Stimulated activated CD8-positive, alpha-beta memory T cell treated with anti-CD3 and anti-CD28 coated beads, Interleukin-4, amount 100 ng/mL, for 48 hours (primary cell): ENCODE measurements at regions not wholly inside any gene's neighbourhood (a gene's known extent, or its start where the extent isn't known, plus 50 kb on each side); places are given as distances from the start of the nearest gene placed in this dataset.
"Not testable (repeated sequence)": the region's sequence is repeated elsewhere in the genome, so short reads cannot be mapped to it uniquely, and the experiment has no call there.

ENCODE experiments used
- DNase-seq: peaks from one replicate; pipeline ENCODE4 v3.0.0-alpha.2; 2020

- DNase-seq = no peak
These were observed 111.6 kb upstream of the ESRRB start for GRCh38 chr14:76264384-76264783.

- DNase-seq = peak; percentile 34
These were observed 108.5 kb upstream of the ESRRB start for GRCh38 chr14:76267322-76268046.

GRCh38 chr14:76268047-76268431, 107.9 kb upstream of the ESRRB start:
- no peak for DNase-seq

- no peak for DNase-seq
These were observed 107.2 kb upstream of the ESRRB start for GRCh38 chr14:76268700-76269099.

- no peak for DNase-seq
These were observed 104.7 kb upstream of the ESRRB start for GRCh38 chr14:76271041-76271755.

- DNase-seq = no peak
These were observed 103.6 kb upstream of the ESRRB start for GRCh38 chr14:76272349-76272748.

- DNase-seq = no peak
These were observed 103.2 kb upstream of the ESRRB start for GRCh38 chr14:76272774-76273173.

GRCh38 chr14:76273346-76273745, 102.6 kb upstream of the ESRRB start:
- no peak for DNase-seq

GRCh38 chr14:76274324-76274723, 101.6 kb upstream of the ESRRB start:
- no peak for DNase-seq

- no peak for DNase-seq
These were observed 98.3 kb upstream of the ESRRB start for GRCh38 chr14:76277586-76278130.

- no peak for DNase-seq
These were observed 95.7 kb upstream of the ESRRB start for GRCh38 chr14:76280221-76280620.

- DNase-seq = no peak
These were observed 93.4 kb upstream of the ESRRB start for GRCh38 chr14:76282581-76282980.

GRCh38 chr14:76287063-76287462, 88.9 kb upstream of the ESRRB start:
- DNase-seq = no peak

GRCh38 chr14:76289276-76289675, 86.7 kb upstream of the ESRRB start:
- DNase-seq = no peak

- no peak for DNase-seq
These were observed 83.4 kb upstream of the ESRRB start for GRCh38 chr14:76292561-76292960.

GRCh38 chr14:76293221-76293620, 82.7 kb upstream of the ESRRB start:
- no peak for DNase-seq

GRCh38 chr14:76293923-76294322, 82.0 kb upstream of the ESRRB start:
- no peak for DNase-seq

- no peak for DNase-seq
These were observed 81.1 kb upstream of the ESRRB start for GRCh38 chr14:76294876-76295275.

GRCh38 chr14:76298896-76299295, 77.0 kb upstream of the ESRRB start:
- no peak for DNase-seq

GRCh38 chr14:76303188-76303587, 72.7 kb upstream of the ESRRB start:
- not testable (repeated sequence) for DNase-seq

GRCh38 chr14:76304536-76305267, 71.2 kb upstream of the ESRRB start:
- DNase-seq = no peak

- DNase-seq = no peak
These were observed 70.6 kb upstream of the ESRRB start for GRCh38 chr14:76305268-76305826.

GRCh38 chr14:76306131-76306530, 69.8 kb upstream of the ESRRB start:
- DNase-seq = no peak
